Endothelial cell (in vitro differentiated cells): ENCODE measurements at regions not wholly inside any gene's neighbourhood (a gene's known extent, or its start where the extent isn't known, plus 50 kb on each side); places are given as distances from the start of the nearest gene placed in this dataset.

ENCODE experiments used
- DNase-seq: peaks from one replicate; pipeline ENCODE4 v3.0.0; 2021; ENCODE audit warnings: low spot score
- H3K27ac Mint-ChIP-seq: one replicate; pipeline ENCODE4 v1.8.0; 2021; ENCODE audit warnings: mixed read lengths, inconsistent platforms; ENCODE audit not compliant: unreplicated experiment
- H3K27me3 Mint-ChIP-seq: one replicate; pipeline ENCODE4 v1.8.0; 2021; ENCODE audit warnings: mild to moderate bottlenecking, moderate library complexity, mixed read lengths, inconsistent platforms; ENCODE audit not compliant: unreplicated experiment
- H3K36me3 Mint-ChIP-seq: one replicate; pipeline ENCODE4 v1.8.0; 2021; ENCODE audit warnings: mild to moderate bottlenecking, low read depth, mixed read lengths, inconsistent platforms; ENCODE audit not compliant: unreplicated experiment
- H3K4me1 Mint-ChIP-seq: one replicate; pipeline ENCODE4 v1.8.0; 2021; ENCODE audit warnings: mild to moderate bottlenecking, mixed read lengths, inconsistent platforms; ENCODE audit not compliant: unreplicated experiment
- H3K4me3 Mint-ChIP-seq: one replicate; pipeline ENCODE4 v1.8.0; 2021; ENCODE audit warnings: mild to moderate bottlenecking, mixed read lengths, inconsistent platforms; ENCODE audit not compliant: unreplicated experiment
- H3K9me3 Mint-ChIP-seq: one replicate; pipeline ENCODE4 v1.8.0; 2021; ENCODE audit warnings: mixed read lengths, inconsistent platforms; ENCODE audit not compliant: unreplicated experiment
- CTCF ChIP-seq: fragments of 200-600 bp; sonication (generic); IDR thresholded peaks from one replicate; pipeline ENCODE4 v1.5.0; 2021; ENCODE audit warnings: antibody characterized with exemption; ENCODE audit not compliant: unreplicated experiment

- no peak for TF ChIP-seq CTCF
- no peak for DNase-seq
- Mint-ChIP-seq H3K27ac (no peak overlapping the region), H3K36me3 (no peaks in the 10 kb centered on the region), H3K27me3 (no peaks in the 10 kb centered on the region), H3K4me1 (no peaks in the 10 kb centered on the region), H3K4me3 (no peak overlapping the region), H3K9me3 (no peaks in the 10 kb centered on the region)
Measured at GRCh38 chr12:40560848-40561247, 131.4 kb upstream of the CNTN1 start.

GRCh38 chr12:40561395-40561966 is 130.8 kb upstream of the CNTN1 start:
- no peaks in the 10 kb centered on the region for H3K36me3 Mint-ChIP-seq
- no peak overlapping the region for H3K4me3 Mint-ChIP-seq
- H3K9me3 Mint-ChIP-seq: no peaks in the 10 kb centered on the region
- no peaks in the 10 kb centered on the region for H3K4me1 Mint-ChIP-seq
- no peak overlapping the region for H3K27ac Mint-ChIP-seq
- TF ChIP-seq CTCF: no peak
- H3K27me3 Mint-ChIP-seq: no peaks in the 10 kb centered on the region
- DNase-seq: no peak

- Mint-ChIP-seq H3K27ac (no peak overlapping the region), H3K36me3 (no peaks in the 10 kb centered on the region), H3K9me3 (no peaks in the 10 kb centered on the region), H3K4me1 (no peaks in the 10 kb centered on the region), H3K27me3 (no peaks in the 10 kb centered on the region), H3K4me3 (no peak overlapping the region)
- DNase-seq: no peak
- TF ChIP-seq CTCF: peak; percentile 37
Measured at GRCh38 chr12:40565029-40565633, 127.1 kb upstream of the CNTN1 start.

- Mint-ChIP-seq H3K36me3 (no peaks in the 10 kb centered on the region), H3K27ac (no peak overlapping the region), H3K4me3 (no peak overlapping the region), H3K9me3 (no peaks in the 10 kb centered on the region), H3K27me3 (no peaks in the 10 kb centered on the region), H3K4me1 (no peaks in the 10 kb centered on the region)
- DNase-seq: no peak
- TF ChIP-seq CTCF: no peak
Measured at GRCh38 chr12:40566271-40566670, 126.0 kb upstream of the CNTN1 start.

GRCh38 chr12:40569626-40570179 is 122.5 kb upstream of the CNTN1 start:
- Mint-ChIP-seq H3K4me3 (no peak overlapping the region), H3K27ac (no peak overlapping the region), H3K4me1 (no peaks in the 10 kb centered on the region), H3K36me3 (no peaks in the 10 kb centered on the region), H3K9me3 (no peaks in the 10 kb centered on the region), H3K27me3 (no peaks in the 10 kb centered on the region)
- DNase-seq: no peak
- TF ChIP-seq CTCF: no peak
